Hippocampal formation (tissue), 2 donors: ENCODE measurements at regions not wholly inside any gene's neighbourhood (a gene's known extent, or its start where the extent isn't known, plus 50 kb on each side); places are given as distances from the start of the nearest gene placed in this dataset.

Source experiments
- DNase-seq, 2 donors: peaks; one replicate each; lab custom pipeline; 2025; lab: John Stamatoyannopoulos, UW

GRCh38 chr2:23077596-23077995 is 307.4 kb upstream of the KLHL29 start:
- no peak for DNase-seq

- no peak for DNase-seq
Measured at GRCh38 chr2:23078784-23079434, 306.1 kb upstream of the KLHL29 start.

GRCh38 chr2:23083966-23084365 is 301.0 kb upstream of the KLHL29 start:
- DNase-seq = no peak

- DNase-seq = no peak
Measured at GRCh38 chr2:23091019-23091418, 294.0 kb upstream of the KLHL29 start.

GRCh38 chr2:23091900-23092299 is 293.1 kb upstream of the KLHL29 start:
- DNase-seq = no peak

GRCh38 chr2:23092831-23093230 is 292.1 kb upstream of the KLHL29 start:
- no peak for DNase-seq

GRCh38 chr2:23093513-23093912 is 291.5 kb upstream of the KLHL29 start:
- DNase-seq = no peak

GRCh38 chr2:23096906-23097602 is 287.9 kb upstream of the KLHL29 start:
- DNase-seq = no peak

- no peak for DNase-seq
Measured at GRCh38 chr2:23100406-23100805, 284.6 kb upstream of the KLHL29 start.

GRCh38 chr2:23106242-23106785 is 278.7 kb upstream of the KLHL29 start:
- DNase-seq = no peak

- DNase-seq = no peak
Measured at GRCh38 chr2:23107327-23107941, 277.5 kb upstream of the KLHL29 start.

GRCh38 chr2:23111263-23111662 is 273.7 kb upstream of the KLHL29 start:
- DNase-seq = no peak

GRCh38 chr2:23112517-23112916 is 272.5 kb upstream of the KLHL29 start:
- DNase-seq = no peak

- no peak for DNase-seq
Measured at GRCh38 chr2:23114299-23114698, 270.7 kb upstream of the KLHL29 start.

- DNase-seq = no peak
Measured at GRCh38 chr2:23118313-23118712, 266.7 kb upstream of the KLHL29 start.

GRCh38 chr2:23118894-23119293 is 266.1 kb upstream of the KLHL29 start:
- DNase-seq = no peak

GRCh38 chr2:23120161-23120560 is 264.8 kb upstream of the KLHL29 start:
- no peak for DNase-seq

GRCh38 chr2:23121968-23122648 is 262.9 kb upstream of the KLHL29 start:
- DNase-seq = no peak

GRCh38 chr2:23122681-23123215 is 262.2 kb upstream of the KLHL29 start:
- no peak for DNase-seq

- DNase-seq = no peak
Measured at GRCh38 chr2:23123686-23124085, 261.3 kb upstream of the KLHL29 start.

GRCh38 chr2:23124214-23124750 is 260.7 kb upstream of the KLHL29 start:
- no peak for DNase-seq

- DNase-seq = no peak
Measured at GRCh38 chr2:23127465-23127864, 257.5 kb upstream of the KLHL29 start.
